Mammary epithelial cell (primary cell): ENCODE measurements at regions not wholly inside any gene's neighbourhood (a gene's known extent, or its start where the extent isn't known, plus 50 kb on each side); places are given as distances from the start of the nearest gene placed in this dataset.

ENCODE experiments used
- CTCF ChIP-seq, 2 donors: IDR thresholded peaks in 1 of 2; conservative IDR thresholded peaks in 1 of 2; 2 replicates each; pipeline ENCODE4 v1.5.1; 2011 to 2012; ENCODE audit warnings: inconsistent platforms in 2 of 2, low read length in 2 of 2, mild to moderate bottlenecking in 2 of 2, control low read depth in 1 of 2, low read depth in 1 of 2; ENCODE audit not compliant: insufficient read depth in 1 of 2; ENCODE audit errors: extremely low read depth in 1 of 2
- EZH2 ChIP-seq: IDR thresholded peaks from 2 replicates; pipeline ENCODE4 v1.6.1; 2012; ENCODE audit warnings: low read length, inconsistent platforms, borderline replicate concordance

GRCh38 chr16:82481455-82481854 is 145.3 kb upstream of the CDH13 start:
- TF ChIP-seq CTCF (conservative IDR thresholded peaks at IDR 0.05 in 1 of 2, IDR thresholded peaks at IDR 0.05 in 1 of 2; ENCODE audit: extremely low read depth in 1 of 2, insufficient read depth in 1 of 2, low read depth in 1 of 2, low read length in 2 of 2) (no peak), EZH2 (no peak)
